ENCODE measurements at regions not wholly inside any gene's neighbourhood (a gene's known extent, or its start where the extent isn't known, plus 50 kb on each side); places are given as distances from the start of the nearest gene placed in this dataset.

DNA sequence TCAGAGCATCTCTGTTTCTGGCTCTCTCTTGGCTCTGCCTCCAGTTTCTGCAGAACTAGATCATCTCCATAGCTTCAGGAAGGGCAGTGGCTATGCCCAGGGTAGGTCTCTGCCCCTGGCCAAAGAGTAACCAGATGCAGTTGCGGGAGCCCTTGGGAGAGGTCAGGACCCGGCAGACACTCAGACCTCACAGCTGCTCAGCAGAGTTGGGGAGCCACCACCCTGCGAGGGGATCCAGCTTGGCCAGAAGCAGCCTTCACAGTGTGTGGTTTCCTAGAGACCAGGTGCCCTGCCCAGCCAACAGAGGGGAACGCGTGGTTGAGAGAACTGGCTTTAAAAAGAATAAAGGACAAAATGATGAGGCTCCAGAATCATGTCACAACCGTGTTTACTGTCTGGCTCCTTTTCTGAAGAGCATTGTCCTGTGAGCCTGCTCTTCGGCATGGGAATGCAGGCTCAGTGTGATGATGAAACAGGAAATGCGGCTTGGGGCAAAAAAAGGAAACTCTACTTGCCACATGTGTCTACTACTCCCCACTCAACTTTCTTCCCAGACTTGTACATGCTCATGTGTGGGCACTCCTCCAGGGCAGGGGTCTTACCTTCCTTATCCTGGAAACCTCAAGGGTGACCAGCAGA is 243.1 kb downstream of the INHBA start:
- H3K4me1 ChIP-seq (ENCODE audit: control insufficient read depth, insufficient read depth, low read length), result no peaks in the 10 kb centered on the region
- H2AFZ ChIP-seq (ENCODE audit: control insufficient read depth, low read depth, low read length), result peak overlapping the region; percentile 23; the same call in 1 of the 2 replicates
- intact Hi-C loops (cut with micrococcal nuclease; ENCODE audit: unreplicated experiment), result no loop called here
- H3K9ac ChIP-seq (ENCODE audit: control insufficient read depth, insufficient read depth, low read length), result no peak overlapping the region
- CTCF ChIA-PET, result no interaction called here
- no peak overlapping the region for H3K27ac ChIP-seq (ENCODE audit: control insufficient read depth, insufficient read depth)
- H3K4me2 ChIP-seq (ENCODE audit: control insufficient read depth, insufficient read depth), result no peak overlapping the region
- no peaks in the 10 kb centered on the region for H3K9me3 ChIP-seq (replicated peaks; ENCODE audit: control insufficient read depth, insufficient read depth, low read length)
- SMC1A ChIA-PET (ENCODE audit: uncharacterized antibody, unreplicated experiment), result no interaction called here
- ATAC-seq (peak; percentile 31; the same call in 2 of the 3 replicates), DNase-seq (ENCODE audit: low read depth, low spot score) (no peak), FAIRE-seq (no peak)
- RAD21 ChIA-PET (ENCODE audit: unreplicated experiment), result no interaction called here
- POLR2A ChIA-PET, result no interaction called here
- in situ Hi-C loops (cut with MboI), result no loop called here
- H3K36me3 ChIP-seq (ENCODE audit: control insufficient read depth in 2 of 2, insufficient read depth in 2 of 2, low read length in 1 of 2), result no peaks in the 10 kb centered on the region
- WGBS (ENCODE audit: insufficient coverage, insufficient replicate concordance, low lambda C conversion rate, missing lambda C conversion rate), result 45% methylated on average over 8 of the region's 8 CpGs
- no TSS peak for BruUV-seq (replicated peaks)
- TF ChIP-seq KAT2A (conservative IDR thresholded peaks at IDR 0.05; ENCODE audit: control insufficient read depth, low read depth, low read length), result no peak
- no peak for TF ChIP-seq SUPT20H (IDR thresholded peaks at IDR 0.05; ENCODE audit: borderline replicate concordance, control insufficient read depth, low read depth, low read length)
- TF ChIP-seq STAT3 (IDR thresholded peaks at IDR 0.05; ENCODE audit: low read depth, low read length), result no peak
- TF ChIP-seq RAD51 (IDR thresholded peaks at IDR 0.05), result no peak
- no peaks in the 10 kb centered on the region for H3K27me3 ChIP-seq (replicated peaks in 1 of 2; ENCODE audit: control insufficient read depth in 2 of 2, insufficient read depth in 2 of 2, low read length in 1 of 2)
- H3K79me2 ChIP-seq (ENCODE audit: control insufficient read depth, insufficient read depth, low read length), result no peaks in the 10 kb centered on the region
- no peak overlapping the region for H3K4me3 ChIP-seq
- no peaks in the 10 kb centered on the region for H4K20me1 ChIP-seq (ENCODE audit: control insufficient read depth, insufficient read depth)

DNA sequence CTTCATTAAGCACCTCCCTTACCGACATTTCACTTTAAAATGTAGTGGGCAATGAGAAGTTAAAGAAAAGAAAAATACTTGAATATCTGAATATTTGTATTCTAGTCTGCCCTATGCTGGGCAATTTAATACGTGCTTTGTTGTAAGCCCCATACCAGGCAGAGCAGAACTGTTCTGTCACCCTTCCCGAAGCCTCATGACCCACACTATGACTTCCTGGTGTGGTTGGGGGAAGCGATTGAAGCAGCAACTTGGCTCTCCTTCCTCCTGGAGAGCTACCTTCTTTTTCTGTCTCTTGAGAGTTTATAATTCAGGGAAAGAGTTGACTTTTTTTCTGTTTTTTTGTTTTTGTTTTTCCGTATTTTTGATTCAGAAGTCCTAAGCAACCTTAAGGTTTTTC is 243.7 kb downstream of the INHBA start:
- no peak for DNase-seq (ENCODE audit: low read depth, low spot score)
- Histone ChIP-seq H3K27ac (ENCODE audit: control insufficient read depth, insufficient read depth) (no peak overlapping the region), H3K4me1 (ENCODE audit: control insufficient read depth, insufficient read depth, low read length) (no peaks in the 10 kb centered on the region), H3K9me3 (replicated peaks; ENCODE audit: control insufficient read depth, insufficient read depth, low read length) (no peaks in the 10 kb centered on the region), H2AFZ (ENCODE audit: control insufficient read depth, low read depth, low read length) (no peak overlapping the region), H3K79me2 (ENCODE audit: control insufficient read depth, insufficient read depth, low read length) (no peaks in the 10 kb centered on the region), H3K27me3 (replicated peaks in 1 of 2; ENCODE audit: control insufficient read depth in 2 of 2, insufficient read depth in 2 of 2, low read length in 1 of 2) (no peaks in the 10 kb centered on the region), H4K20me1 (ENCODE audit: control insufficient read depth, insufficient read depth) (no peaks in the 10 kb centered on the region), H3K36me3 (ENCODE audit: control insufficient read depth in 2 of 2, insufficient read depth in 2 of 2, low read length in 1 of 2) (no peaks in the 10 kb centered on the region), H3K4me2 (ENCODE audit: control insufficient read depth, insufficient read depth) (no peak overlapping the region), H3K9ac (ENCODE audit: control insufficient read depth, insufficient read depth, low read length) (no peak overlapping the region), H3K4me3 (no peak overlapping the region)
- ChIA-PET POLR2A (no interaction called here), CTCF (no interaction called here), SMC1A (ENCODE audit: uncharacterized antibody, unreplicated experiment) (no interaction called here), RAD21 (ENCODE audit: unreplicated experiment) (no interaction called here)
- BruUV-seq (replicated peaks), result no TSS peak
- 18% methylated on average over 5 of the region's 5 CpGs for WGBS (ENCODE audit: insufficient coverage, insufficient replicate concordance, low lambda C conversion rate, missing lambda C conversion rate)
- in situ Hi-C loops (cut with MboI), result no loop called here
- ATAC-seq, result no peak
- intact Hi-C loops (cut with micrococcal nuclease; ENCODE audit: unreplicated experiment), result no loop called here
- FAIRE-seq, result no peak
- TF ChIP-seq, protein P1, sequence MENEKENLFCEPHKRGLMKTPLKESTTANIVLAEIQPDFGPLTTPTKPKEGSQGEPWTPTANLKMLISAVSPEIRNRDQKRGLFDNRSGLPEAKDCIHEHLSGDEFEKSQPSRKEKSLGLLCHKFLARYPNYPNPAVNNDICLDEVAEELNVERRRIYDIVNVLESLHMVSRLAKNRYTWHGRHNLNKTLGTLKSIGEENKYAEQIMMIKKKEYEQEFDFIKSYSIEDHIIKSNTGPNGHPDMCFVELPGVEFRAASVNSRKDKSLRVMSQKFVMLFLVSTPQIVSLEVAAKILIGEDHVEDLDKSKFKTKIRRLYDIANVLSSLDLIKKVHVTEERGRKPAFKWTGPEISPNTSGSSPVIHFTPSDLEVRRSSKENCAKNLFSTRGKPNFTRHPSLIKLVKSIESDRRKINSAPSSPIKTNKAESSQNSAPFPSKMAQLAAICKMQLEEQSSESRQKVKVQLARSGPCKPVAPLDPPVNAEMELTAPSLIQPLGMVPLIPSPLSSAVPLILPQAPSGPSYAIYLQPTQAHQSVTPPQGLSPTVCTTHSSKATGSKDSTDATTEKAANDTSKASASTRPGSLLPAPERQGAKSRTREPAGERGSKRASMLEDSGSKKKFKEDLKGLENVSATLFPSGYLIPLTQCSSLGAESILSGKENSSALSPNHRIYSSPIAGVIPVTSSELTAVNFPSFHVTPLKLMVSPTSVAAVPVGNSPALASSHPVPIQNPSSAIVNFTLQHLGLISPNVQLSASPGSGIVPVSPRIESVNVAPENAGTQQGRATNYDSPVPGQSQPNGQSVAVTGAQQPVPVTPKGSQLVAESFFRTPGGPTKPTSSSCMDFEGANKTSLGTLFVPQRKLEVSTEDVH (IDR thresholded peaks at IDR 0.05; ENCODE audit: low read depth, partially characterized antibody), result no peak
- TF ChIP-seq STAT3 (IDR thresholded peaks at IDR 0.05; ENCODE audit: low read depth, low read length), result no peak
- TF ChIP-seq DPF2 (IDR thresholded peaks at IDR 0.05), result no peak
- TF ChIP-seq, protein P2, sequence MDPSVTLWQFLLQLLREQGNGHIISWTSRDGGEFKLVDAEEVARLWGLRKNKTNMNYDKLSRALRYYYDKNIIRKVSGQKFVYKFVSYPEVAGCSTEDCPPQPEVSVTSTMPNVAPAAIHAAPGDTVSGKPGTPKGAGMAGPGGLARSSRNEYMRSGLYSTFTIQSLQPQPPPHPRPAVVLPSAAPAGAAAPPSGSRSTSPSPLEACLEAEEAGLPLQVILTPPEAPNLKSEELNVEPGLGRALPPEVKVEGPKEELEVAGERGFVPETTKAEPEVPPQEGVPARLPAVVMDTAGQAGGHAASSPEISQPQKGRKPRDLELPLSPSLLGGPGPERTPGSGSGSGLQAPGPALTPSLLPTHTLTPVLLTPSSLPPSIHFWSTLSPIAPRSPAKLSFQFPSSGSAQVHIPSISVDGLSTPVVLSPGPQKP (IDR thresholded peaks at IDR 0.05; ENCODE audit: low read depth, low read length), result no peak
- no peak for TF ChIP-seq ETV6 (conservative IDR thresholded peaks at IDR 0.05 in 1 of 2, IDR thresholded peaks at IDR 0.05 in 1 of 2; ENCODE audit: borderline replicate concordance in 1 of 2, low read depth in 1 of 2)
- TF ChIP-seq, protein P3, sequence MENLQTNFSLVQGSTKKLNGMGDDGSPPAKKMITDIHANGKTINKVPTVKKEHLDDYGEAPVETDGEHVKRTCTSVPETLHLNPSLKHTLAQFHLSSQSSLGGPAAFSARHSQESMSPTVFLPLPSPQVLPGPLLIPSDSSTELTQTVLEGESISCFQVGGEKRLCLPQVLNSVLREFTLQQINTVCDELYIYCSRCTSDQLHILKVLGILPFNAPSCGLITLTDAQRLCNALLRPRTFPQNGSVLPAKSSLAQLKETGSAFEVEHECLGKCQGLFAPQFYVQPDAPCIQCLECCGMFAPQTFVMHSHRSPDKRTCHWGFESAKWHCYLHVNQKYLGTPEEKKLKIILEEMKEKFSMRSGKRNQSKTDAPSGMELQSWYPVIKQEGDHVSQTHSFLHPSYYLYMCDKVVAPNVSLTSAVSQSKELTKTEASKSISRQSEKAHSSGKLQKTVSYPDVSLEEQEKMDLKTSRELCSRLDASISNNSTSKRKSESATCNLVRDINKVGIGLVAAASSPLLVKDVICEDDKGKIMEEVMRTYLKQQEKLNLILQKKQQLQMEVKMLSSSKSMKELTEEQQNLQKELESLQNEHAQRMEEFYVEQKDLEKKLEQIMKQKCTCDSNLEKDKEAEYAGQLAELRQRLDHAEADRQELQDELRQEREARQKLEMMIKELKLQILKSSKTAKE (IDR thresholded peaks at IDR 0.05; ENCODE audit: low read depth, poor library complexity, severe bottlenecking), result no peak

All from GM12878 (cell line).